HG03520 (cell line): ENCODE measurements at regions not wholly inside any gene's neighbourhood (a gene's known extent, or its start where the extent isn't known, plus 50 kb on each side); places are given as distances from the start of the nearest gene placed in this dataset.

Experiments
- ATAC-seq: cut with Tn5 transposase; IDR thresholded peaks from one replicate; pipeline ENCODE4 v1.9.1; 2021; ENCODE audit warnings: mild to moderate bottlenecking, moderate library complexity; ENCODE audit not compliant: unreplicated experiment

GRCh38 chr16:51085271-51085670 is 65.8 kb downstream of the SALL1 start:
- ATAC-seq, result no peak

GRCh38 chr16:51084074-51084928 is 66.8 kb downstream of the SALL1 start:
- ATAC-seq, result no peak

- no peak for ATAC-seq
These were observed 78.5 kb downstream of the SALL1 start for GRCh38 chr16:51072591-51072990.

- ATAC-seq, result no peak
These were observed 79.7 kb downstream of the SALL1 start for GRCh38 chr16:51071326-51071725.

GRCh38 chr16:51067352-51067751 is 83.7 kb downstream of the SALL1 start:
- no peak for ATAC-seq

- no peak for ATAC-seq
These were observed 89.0 kb downstream of the SALL1 start for GRCh38 chr16:51062039-51062438.

GRCh38 chr16:51061328-51061727 is 89.7 kb downstream of the SALL1 start:
- ATAC-seq, result no peak

- ATAC-seq, result no peak
These were observed 93.1 kb downstream of the SALL1 start for GRCh38 chr16:51057969-51058337.

GRCh38 chr16:51057102-51057793 is 93.8 kb downstream of the SALL1 start:
- no peak for ATAC-seq

GRCh38 chr16:51056331-51056730 is 94.7 kb downstream of the SALL1 start:
- ATAC-seq, result no peak

- no peak for ATAC-seq
These were observed 95.6 kb downstream of the SALL1 start for GRCh38 chr16:51055434-51055833.

- no peak for ATAC-seq
These were observed 97.3 kb downstream of the SALL1 start for GRCh38 chr16:51053775-51054174.

GRCh38 chr16:51051671-51052070 is 99.4 kb downstream of the SALL1 start:
- ATAC-seq, result no peak

- ATAC-seq, result no peak
These were observed 100.7 kb downstream of the SALL1 start for GRCh38 chr16:51050377-51050706.

- ATAC-seq, result no peak
These were observed 101.2 kb downstream of the SALL1 start for GRCh38 chr16:51049678-51050376.

- no peak for ATAC-seq
These were observed 101.8 kb downstream of the SALL1 start for GRCh38 chr16:51049276-51049675.

GRCh38 chr16:51048544-51048943 is 102.5 kb downstream of the SALL1 start:
- ATAC-seq, result no peak

GRCh38 chr16:51045794-51046193 is 105.3 kb downstream of the SALL1 start:
- no peak for ATAC-seq

- no peak for ATAC-seq
These were observed 105.9 kb downstream of the SALL1 start for GRCh38 chr16:51045186-51045585.

GRCh38 chr16:51041546-51041945 is 109.5 kb downstream of the SALL1 start:
- ATAC-seq, result no peak

GRCh38 chr16:51040637-51041036 is 110.4 kb downstream of the SALL1 start:
- no peak for ATAC-seq
